Fibroblast of skin of right biceps (primary cell): ENCODE measurements at regions not wholly inside any gene's neighbourhood (a gene's known extent, or its start where the extent isn't known, plus 50 kb on each side); places are given as distances from the start of the nearest gene placed in this dataset.
"Not testable (repeated sequence)": the region's sequence is repeated elsewhere in the genome, so short reads cannot be mapped to it uniquely, and the experiment has no call there.

Experiments used
- DNase-seq: peaks from one replicate; pipeline ENCODE4 v3.0.0-alpha.2; 2013

DNA sequence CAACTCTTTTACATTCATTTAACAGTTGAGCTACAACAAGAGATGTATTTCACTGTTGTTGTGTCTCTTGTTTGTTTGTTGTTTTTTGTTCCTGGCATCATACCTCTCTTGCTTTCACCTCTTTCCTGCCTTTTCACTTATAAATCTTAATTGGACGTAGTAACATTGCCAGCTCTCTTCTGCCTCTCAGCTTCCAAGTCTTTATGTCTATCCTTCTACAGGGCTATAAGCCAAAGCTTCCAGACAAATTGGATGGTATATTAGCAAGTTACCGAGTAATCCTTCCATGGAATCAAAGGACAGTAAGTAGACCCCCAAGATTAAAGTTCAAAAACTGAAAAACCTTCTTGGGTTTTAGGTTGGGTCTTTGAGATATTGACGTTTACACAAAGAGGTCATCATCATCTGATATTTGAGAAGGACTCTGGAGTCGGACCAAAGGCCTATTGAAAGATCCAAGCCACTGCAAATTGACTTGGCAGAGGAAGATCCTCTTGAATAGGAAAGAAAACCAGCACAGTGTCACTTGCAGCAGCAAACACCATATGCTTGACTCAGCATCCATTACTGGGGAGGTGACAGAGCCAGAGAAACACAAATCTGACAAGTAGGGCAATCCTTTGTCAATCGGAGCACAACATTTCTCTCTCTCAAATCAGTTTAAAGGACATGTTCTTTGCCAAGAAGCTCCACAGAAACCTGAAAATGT lies 648.5 kb upstream of the NR2F2 start:
- no peak for DNase-seq

DNA sequence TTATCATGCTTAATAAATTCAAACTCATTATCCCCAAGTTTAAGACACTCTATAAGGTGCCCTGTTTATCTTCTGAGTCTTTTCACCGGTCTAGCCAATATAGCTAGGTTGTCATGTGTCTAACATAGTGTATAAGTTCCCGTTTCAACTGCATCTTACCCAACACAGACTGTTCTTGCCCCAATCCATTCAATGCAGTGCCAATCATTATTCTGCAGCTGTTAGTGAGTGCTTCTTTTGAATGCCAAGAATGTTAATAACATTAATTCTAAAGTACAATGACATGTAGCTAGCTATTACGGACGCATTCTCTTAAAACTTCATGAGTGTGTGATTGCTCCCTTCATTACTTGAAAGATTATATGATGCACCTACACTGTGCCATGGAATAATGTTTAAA lies 646.4 kb upstream of the NR2F2 start:
- no peak for DNase-seq

DNA sequence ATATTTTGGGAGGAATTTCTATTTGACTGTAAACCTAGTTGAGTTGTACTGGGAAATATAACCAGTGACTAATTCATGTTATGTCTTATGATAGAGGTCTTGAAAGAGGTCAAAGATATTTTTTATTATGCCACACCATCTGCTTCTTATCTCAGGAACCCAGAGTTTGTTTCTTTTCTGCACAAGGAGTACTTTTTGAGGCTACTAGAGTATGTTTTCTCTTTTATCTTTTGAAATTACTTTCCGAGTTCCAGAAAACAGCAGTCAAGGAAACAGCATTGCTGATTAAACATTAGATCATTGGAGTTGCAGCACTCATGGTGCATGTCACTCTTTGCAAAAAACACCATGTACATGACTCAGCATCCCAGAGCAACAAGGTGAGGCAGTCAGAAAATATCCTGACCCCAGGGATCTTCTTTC lies 645.8 kb upstream of the NR2F2 start:
- peak; percentile 84 for DNase-seq

DNA sequence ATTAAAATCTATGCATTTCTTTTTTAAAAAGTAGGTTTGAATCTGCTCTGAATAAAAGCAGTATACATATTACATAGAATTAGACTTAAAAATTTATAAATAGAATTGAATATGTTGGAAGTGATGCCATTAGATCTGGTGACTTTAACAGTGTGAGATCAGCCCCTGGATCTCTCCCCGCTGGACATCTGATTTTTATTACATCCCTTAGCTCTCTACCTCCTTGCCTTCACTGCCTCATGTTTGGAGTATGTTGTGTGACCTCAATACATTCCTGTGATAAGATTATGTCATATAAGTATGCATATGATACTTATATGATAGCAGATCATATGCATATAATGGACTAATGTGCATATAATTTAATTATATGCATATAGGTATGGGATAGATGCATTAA lies 643.4 kb upstream of the NR2F2 start:
- peak; percentile 71 for DNase-seq

DNA sequence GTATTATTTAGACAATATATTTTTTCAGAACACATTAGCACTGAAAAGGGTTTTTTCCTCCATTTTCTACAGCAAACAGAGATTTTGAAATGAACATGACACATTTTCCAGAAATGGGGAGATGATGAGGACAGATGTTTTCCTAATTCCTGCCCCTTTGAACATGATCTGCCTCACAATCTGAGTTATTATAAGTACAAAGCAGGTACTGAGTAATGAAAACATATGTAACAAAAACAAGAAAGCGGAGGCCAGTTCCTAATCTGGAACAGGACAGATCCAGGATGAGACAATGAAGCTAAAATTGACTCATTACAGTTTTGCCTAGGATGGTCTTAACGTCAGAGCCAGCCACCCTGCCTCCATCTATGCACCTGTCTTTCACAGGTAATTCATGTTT lies 642.8 kb upstream of the NR2F2 start:
- no peak for DNase-seq

DNA sequence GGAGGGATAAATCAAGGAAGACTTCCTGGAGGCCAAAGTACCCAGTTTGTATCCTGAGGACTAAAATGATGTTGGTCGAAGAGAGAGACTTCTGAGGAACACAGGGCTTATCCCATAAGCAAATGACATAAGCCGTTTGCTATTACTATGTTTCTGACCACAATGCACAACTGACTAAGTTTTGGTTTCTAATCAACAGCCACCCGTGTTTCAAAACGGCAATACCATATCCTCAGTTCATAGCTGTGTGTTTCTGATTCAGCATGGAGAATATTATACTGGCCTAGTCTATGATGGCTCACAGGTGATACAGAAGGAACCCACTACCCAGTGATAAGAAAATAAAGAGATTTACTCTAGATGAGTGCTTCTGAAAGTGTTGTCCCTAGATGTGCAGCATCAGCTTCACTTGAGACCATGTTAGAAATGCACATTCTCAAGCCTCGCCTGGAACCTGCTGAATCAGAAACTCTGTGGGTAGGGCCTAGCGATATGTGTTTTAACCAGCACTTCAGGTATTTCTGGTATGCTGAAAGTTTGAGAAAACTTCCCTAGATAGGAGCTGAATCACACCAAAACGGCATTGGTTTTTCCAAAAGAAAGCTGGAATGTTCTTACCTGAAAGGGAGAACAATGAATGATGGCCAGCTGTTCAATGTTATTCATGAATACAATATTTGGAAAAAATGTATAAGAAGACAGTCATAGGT lies 639.7 kb upstream of the NR2F2 start:
- DNase-seq: no peak

DNA sequence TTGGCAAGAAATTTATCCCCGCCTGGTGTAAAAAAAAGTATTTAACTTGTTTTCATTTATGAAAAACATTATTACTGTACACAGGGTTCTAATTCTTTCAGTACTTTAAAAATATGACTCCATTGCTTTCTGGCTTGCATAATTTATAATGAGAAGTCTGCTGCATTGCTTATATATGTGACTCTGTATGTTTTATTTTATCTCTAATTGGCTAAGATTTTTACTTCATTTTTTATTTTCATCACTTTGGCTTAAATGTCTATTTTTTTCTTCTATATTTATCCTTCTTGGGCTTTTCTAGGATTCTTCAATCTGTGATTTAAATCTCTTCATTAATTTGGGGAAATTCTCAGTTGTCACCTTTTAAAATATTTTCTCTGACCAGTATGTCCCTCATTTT lies 636.6 kb upstream of the NR2F2 start:
- no peak for DNase-seq

DNA sequence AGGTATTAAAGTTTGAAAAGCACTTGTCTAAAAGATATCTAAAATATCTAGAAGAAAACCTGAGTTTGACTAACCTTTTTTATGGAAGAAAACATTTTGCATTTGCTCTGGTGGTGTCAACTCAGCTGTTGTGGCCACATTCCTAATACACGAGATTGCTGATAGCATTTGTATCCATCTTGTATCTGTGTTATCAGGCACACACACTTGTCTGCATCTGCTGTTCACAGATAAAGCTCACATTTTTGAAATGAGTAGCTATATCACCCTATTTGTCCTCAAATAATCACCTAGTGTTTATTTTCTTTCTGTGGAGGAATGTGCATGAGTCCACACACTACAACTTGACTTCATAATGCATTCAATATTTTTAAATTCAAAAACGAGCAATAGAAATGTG lies 632.3 kb upstream of the NR2F2 start:
- no peak for DNase-seq

DNA sequence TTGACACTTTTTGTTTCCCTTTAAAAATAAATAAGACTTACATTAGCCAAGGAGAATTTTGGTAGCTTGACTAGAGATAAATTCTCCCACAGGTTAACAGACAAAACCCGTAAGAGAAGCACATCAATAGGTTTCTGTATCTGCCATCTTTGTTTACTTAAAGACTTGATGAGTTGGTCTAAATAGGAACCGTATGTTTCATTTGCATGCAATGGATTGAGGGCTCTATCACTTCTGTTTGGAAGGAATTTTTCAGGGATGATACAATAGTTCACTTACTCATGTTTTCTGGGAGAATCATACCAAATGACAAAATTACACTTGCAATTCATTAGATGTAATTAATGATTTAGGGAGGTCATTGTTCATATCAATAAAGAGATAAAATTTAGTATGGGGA lies 631.5 kb upstream of the NR2F2 start:
- peak; percentile 29 for DNase-seq

DNA sequence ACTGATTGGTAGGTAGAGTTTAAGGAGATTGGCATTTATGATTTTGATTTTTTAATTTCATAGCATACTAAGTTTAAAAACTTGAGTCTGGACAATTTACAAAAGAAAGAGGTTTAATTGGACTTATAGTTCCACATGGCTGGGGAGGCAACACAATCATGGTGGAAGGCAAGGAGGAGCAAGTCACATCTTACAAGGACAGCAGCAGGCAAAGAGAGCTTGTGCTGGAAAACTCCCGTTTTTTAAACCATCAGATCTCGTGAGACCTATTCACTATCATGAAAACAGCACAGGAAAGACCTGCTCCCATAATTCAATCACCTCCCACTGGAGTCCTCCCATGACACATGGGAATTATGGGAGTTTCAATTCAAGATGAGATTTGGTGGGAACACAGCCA lies 630.9 kb upstream of the NR2F2 start:
- no peak for DNase-seq

DNA sequence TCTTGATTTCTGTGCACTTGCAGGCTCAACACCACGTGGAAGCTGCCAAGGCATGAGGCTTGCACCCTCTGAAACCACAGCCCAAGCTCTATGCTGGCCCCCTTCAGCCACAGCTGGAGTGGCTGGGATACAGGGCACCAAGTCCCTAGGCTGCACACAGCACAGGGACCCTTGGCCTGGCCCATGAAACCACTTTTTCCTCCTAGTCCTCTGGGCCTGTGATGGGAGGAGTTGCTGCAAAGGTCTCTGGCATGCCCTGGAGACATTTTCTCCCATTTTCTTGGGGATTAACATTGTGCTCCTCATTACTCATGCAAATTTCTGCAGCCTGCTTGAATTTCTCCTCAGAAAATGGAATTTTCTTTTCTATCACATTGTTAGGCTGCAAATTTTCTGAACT lies 629.8 kb upstream of the NR2F2 start:
- not testable (repeated sequence) for DNase-seq

DNA sequence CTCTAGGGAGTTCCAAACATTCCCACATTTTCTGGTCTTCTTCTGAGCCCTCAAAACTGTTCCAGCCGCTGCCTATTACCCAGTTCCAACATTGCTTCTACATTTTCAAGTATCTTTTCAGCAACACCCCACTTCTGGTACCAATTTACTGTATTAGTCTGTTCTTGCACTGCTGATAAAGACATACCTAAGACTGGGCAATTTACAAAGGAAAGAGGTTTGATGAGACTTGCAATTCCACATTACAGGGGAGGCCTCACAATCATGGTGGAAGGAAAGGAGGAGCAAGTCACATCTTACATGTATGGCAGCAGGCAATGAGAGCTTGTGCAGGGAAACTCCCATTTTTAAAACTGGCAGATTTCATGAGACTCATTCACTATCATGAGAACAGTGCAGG lies 629.1 kb upstream of the NR2F2 start:
- DNase-seq: no peak

DNA sequence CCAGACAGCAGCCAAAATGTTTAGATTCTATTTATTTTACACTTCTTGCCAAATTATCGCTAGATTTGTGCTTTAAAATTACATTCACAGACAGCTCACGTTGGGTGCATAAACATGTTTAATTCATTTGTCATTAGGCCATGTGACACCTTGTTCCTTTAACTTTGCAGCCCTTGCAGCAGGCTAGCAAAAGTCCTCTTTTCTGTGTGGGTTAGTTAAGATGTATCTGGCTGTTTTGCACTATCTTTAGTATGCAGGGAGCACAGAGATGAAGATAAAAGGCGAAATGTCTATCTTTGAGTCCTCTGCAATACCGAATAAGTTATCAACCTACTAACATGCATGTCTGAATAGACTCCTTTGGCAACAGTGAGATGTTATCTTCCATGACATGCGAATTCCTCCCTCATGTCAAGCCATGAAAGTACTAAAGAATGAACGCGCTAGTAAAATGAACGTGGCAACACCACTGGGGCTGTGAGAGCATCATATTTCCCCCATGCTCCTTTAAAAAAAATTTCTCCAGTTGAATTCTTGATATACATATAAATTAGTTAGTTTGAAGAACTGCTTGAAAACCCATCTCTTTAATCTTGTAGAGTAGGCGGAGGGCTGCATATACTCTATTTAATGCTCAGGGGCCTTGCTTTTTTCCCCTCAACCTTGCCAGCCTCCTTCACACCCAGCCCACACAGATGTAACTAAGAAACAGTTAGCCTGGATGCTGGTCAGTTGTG lies 620.4 kb upstream of the NR2F2 start:
- DNase-seq: no peak

DNA sequence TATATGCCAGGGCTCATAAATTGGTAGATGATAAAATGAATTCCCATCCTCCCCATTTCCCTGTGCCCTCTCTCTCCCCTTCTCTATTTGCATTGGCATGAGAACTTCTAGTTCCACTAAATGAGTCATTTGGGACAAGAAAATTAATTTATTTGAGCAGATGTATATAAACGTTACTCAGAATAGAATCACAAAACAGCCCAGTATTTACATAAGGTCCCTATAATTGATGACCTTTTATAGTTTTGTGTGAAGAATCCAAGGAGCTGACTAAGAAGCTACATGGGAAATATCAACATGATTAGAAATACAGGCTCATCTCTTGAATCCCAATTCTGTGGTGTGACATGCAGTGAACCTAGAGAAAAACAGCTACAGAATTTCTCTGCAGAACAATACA lies 617.7 kb upstream of the NR2F2 start:
- DNase-seq: peak; percentile 65

DNA sequence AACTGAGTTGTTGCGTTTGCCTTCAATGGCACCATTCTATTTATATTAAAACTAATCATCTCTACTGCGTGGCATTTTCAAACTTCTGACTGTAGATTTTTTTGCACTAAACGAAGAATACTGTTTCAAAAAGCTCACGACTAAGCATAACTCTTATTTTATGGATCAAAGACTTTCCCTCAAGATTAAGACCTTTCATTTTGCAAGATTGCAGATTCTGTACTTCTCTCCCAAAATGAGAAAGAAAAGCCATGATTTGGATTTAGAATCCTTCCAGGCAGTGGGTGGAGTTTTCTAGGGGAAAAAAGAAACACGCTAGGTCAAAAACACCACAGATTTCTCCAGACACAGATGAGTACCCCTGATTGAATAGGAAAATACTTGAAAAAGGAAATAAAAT lies 617.2 kb upstream of the NR2F2 start:
- DNase-seq: no peak

DNA sequence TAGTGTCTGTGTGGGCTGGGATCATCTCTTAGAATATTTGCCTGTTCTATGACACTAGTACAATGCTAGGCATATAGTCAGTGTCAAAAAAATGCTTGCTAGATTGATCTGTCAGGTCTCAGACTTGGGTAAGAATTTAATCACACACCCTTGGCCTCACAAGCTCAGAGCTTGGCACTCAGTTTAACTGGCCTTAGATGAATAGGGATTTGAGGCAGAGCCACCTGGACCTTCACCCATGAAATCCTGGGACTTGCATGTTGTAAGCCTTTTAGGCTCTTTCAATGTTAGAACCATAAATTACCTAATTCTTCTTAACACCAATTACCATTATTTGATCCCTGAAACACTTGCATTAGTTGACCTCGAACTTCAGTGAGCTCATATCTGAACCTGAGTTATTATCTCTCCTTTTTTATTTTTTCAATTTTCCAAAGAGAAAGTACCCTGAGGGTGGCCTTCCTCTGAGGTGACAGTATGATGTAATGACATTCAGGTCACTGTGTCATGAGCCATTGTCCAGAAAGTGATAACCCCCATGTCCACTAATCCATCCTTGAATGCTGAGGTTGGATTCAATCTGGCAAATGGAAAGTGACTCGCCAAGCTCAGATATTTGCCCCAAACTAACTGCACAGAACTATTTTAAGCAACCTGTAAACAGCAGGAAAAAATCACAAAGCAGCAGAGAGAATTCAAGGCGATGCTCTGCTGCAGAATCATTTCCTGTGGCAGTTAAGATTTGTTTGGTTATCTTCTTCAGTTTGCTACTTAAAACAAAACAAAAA lies 615.2 kb upstream of the NR2F2 start:
- DNase-seq: peak; percentile 3

DNA sequence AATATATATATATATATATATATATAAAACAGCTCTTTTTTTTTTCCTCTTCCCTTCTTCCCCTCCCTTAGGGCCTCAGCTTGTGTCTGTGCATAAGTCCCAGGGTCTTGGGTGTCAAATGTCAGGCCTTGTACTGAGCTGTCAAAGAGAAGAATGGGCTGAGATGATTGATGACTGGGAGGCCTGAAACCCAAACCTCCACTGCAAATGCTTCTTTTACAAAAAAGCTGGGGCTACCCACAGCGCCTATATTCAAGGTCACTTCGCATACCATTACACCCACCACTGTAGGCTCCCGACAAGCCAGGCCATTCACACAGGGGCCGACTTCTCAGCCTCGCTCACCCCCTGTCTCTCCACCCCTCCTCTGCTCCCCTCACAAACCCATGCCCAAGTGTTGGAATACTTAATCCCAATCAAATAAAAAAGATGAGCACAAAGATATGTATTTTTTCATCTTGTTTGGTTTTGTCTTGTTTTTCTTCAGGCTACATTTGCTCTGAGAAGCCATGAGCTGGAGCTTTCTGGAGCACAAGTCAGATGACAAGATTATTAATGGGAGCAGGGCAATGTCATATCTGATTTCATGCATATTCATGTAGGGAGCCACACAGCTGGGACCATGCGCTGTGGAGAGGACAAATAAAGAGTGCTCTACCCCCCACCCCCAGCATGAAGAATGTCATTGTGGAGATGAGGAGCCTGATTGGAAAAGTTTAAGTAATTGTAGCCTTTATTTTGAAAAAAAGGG lies 614.4 kb upstream of the NR2F2 start:
- DNase-seq: peak; percentile 2

DNA sequence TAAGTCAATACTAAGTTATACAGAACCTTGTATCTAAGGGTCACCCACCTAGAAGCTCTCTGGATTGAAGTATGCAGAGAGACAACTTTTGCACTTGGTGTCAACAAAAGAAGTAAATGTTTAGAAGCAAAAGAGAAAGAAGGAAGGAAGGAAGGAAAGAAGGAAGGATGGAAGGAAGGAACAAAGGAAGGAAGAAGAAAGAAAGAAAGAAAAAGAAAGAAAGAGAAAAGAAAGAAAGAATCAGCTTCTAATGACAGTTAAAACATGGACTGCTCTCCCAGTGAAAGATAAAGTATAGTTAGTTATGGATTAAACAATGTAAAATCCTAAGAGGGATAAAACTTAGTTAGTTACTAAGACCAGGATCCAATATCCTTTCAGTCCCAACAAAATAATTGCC lies 613.8 kb upstream of the NR2F2 start:
- DNase-seq: no peak

DNA sequence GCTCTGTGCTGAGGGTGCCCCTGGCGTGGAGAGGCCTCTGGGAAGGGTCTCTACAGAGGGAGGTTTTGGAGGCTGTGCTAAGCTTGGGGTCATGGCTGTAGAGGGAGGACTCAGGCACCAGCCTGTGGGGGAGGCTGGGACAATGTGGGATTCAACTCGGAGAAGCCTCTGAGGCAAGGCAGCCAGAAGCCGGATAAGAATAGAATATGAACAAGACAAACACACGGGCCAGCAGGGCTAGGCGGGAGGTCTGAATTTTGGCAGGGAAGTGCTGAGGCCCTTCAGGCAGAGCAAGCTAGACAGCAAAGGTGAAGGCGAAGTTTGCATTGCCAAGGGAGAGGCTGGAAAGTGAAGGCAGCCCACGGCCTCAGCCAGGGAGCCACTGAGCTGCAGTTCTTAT lies 612.1 kb upstream of the NR2F2 start:
- DNase-seq: no peak

DNA sequence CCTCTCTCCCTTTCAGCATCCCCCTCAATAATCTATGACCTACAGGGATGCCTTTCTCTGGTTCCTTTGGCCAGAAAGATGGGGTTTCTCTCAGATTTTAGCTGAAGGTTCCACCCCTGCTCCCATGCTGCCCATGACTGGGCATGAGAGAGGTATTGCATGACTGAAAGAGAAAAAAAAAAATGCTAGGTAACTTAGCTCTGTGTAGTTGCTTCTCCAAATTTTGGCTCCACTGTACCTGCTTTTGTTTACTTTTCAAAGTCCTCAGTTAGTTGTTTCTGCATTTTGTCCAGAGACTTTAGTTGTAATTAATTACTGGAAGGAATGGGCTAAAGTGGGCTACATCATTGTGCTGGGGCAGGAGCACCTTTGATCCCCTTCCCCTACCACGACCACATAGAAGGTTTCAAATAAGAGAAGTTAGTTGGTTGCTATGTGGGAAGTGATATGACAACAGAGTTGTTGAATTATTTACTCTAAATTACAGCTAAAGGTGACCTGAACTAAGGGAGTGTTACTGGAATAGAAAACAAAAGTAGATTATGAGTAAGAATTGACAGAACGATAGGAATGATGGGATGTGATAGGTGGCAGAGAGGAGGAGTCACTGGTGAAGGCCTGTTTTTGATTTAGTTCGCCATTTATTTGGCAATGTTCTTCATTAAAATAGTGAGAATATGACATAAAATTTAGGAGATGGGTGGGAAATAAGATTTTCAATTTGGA lies 605.4 kb upstream of the NR2F2 start:
- no peak for DNase-seq

DNA sequence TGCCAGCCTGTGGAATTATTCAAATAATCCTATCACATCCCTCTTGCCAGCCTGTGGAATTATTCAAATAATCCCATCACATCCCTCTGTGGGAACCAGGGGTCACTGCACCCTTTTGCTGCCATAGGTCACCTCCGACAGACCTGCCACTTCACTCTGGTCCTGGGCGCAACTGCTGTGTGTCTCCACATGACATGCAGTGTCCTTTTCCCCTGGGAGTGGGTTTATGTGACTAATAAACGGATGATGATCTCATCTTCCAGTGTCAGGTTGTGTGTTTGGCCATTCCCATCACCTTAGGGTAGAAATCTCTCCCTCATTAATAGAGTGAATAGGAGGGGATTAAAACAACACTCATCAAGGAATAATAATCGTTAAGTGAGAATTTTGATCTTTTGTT lies 603.6 kb upstream of the NR2F2 start:
- no peak for DNase-seq

DNA sequence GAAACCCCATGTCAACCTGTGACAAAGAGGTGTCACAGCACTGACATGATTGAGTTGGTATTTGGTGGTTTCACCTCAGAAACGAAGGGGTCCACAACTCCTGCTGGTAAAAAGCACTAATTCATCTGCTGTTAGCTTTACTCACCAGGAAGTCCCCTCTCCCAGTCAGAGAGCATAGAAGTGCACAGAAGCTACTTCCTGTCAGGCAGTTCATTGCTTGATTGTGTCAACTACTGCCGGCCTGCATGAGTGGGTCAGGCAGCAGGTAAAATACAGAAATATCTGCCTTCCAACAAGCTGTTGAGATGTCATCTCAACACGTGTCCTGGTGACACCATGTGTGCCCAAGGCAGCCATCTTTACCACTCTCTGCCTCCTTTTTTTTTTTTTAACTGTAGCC lies 596.6 kb upstream of the NR2F2 start:
- no peak for DNase-seq
